ENCODE measurements at regions not wholly inside any gene's neighbourhood (a gene's known extent, or its start where the extent isn't known, plus 50 kb on each side); places are given as distances from the start of the nearest gene placed in this dataset.
"Not testable (repeated sequence)": the region's sequence is repeated elsewhere in the genome, so short reads cannot be mapped to it uniquely, and the experiment has no call there.

DNA sequence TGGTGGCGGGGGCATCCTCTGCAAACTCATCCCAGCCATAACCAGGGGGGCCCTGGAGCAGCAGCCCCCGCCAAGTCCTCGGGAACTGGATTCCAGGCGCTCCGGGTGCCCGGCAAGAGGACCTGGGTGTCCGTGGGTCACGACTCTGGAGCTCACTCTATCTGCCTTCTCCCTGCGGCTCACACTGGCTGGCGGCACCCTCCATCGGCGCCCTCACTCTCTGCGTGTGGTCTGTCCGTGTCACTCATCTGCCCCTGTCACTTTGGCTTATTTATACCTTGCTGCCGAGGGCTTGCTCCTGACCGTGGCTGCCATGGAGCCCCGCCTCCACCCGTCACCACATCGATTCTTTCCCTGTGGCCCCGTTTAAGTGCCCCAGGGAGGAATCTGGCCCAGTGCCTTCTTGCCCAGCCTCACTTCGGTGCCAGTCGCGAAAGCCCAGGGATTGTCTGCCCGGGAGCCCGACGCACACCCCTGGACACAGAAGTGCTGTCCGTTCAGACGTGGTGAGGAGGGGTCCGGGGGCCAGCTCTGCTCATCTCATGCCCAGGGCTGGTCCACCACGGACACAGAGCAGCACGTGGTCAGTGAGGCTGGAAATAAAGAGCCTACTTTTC, 115.7 kb upstream of the ZNF469 start:
- not testable (repeated sequence) for DNase-seq (ENCODE audit: low read depth)

DNA sequence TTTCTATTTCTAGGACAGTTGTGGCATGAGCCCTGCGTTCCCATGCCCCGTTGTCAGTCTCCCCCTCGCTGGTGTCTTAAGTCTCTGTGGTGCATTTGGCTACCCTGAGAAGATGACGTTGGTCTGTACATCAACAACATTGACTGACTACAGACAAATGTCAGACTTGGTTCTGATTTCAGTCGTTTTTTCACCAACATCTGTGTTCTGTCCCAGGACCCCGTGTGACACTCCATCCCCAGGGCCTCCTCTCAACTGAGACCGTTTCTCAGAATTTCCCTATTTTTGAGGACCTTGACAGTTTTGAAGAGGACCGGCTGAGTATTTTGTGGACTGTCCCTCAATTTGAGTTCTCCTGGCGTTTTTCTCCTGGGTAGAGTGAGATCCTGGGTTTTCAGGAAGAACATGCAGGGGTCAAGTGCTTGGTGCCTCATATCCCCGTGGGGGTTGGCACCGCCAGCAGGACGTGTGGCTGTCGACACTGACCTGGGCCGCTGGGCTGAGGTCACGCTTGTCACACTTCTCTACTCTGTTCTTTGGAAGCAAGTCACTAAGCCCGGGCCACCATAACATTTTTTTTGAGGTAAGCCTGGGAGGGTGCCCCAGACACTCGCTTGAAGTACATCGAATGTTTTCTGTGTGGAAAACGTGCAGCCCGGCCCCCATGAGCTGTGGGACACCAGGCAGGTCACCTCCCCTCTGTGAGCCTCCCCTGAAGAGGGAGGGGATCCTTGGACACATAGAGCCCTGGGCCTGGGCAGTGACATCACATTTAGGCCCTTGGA, 114.4 kb upstream of the ZNF469 start:
- not testable (repeated sequence) for DNase-seq (ENCODE audit: low read depth)

DNA sequence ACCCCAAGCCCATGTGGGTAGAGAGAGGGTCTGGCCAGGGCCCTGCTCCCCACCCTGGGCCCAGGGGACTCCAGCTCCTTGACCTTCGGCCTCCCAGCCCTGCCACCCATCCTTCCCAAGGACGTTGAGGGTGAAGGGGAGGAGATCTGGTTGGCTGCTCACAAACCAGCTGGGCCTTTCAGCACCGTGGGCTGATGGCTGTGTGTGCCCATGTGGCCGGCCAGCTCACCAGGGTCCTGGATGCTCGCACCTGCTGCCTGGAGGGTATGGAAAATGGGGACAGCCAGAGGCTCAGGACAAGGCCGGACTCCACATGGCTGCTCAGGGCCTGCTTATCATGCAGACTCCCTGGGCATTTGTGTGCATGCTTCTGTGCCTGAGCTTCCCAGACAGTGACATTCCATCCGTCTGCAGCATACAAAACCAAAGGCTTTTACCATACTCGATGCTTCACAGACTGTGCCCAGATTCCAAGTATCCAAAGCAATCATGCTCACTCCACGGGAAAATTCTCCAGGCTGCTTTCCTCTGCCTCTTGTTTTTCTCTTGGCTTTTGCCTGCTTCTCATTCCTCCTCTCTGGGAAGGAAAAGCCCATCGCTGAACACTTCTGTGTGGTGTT, 112.5 kb upstream of the ZNF469 start:
- DNase-seq (ENCODE audit: low read depth): not testable (repeated sequence)

DNA sequence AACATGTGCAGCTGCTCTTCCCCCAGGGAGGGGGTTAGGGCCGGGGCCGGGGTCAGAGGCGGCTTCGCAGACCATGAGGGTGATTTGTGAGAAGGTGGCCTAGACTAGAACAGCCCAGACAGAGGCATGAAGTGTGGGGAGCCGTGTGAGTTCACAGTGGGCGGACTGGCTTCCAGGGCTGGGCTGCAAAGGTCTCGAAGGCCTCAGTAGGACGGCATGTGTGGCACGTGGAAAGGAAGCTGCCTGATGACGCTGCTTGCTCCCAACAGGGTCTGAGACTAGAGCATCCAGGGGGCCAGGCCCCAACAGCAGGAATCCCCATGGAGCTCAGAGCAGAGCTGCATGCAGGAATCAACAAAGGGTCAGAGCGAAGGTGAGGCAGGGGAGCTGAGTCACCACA, 111.5 kb upstream of the ZNF469 start:
- not testable (repeated sequence) for DNase-seq (ENCODE audit: low read depth)

DNA sequence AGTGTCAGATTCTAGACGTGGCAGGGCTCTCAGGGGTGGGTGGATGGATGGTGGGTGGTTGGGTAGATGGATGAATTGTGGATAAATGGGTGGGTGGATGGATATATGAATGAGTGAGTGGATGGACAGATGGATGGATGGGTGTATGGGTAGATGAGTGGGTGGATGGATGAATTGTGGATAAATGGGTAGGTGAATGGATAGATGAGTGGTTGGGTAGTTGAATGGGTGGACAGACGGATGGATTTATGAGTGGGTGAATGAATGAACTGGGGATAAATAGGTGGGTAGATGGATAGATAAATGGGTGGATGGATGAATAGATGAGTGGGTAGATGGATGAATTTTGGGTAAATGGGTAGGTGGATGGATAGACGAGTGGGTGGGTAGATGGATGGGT, 111.0 kb upstream of the ZNF469 start:
- not testable (repeated sequence) for DNase-seq (ENCODE audit: low read depth)

DNA sequence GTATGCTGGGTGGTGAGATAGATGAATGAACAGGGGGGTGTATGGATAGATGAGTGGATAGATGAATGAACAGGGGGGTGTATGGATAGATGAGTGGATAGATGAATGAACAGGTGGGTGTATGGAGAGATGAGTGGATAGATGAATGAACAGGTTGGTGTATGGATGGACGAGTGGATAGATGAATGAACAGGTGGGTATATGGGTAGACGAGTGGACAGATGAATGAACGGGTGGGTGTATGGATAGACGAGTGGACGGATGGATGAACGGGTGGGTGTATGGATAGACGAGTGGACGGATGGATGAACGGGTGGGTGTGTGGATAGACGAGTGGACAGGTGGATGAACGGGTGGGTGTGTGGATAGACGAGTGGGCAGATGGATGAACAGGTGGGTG, 110.3 kb upstream of the ZNF469 start:
- not testable (repeated sequence) for DNase-seq (ENCODE audit: low read depth)

DNA sequence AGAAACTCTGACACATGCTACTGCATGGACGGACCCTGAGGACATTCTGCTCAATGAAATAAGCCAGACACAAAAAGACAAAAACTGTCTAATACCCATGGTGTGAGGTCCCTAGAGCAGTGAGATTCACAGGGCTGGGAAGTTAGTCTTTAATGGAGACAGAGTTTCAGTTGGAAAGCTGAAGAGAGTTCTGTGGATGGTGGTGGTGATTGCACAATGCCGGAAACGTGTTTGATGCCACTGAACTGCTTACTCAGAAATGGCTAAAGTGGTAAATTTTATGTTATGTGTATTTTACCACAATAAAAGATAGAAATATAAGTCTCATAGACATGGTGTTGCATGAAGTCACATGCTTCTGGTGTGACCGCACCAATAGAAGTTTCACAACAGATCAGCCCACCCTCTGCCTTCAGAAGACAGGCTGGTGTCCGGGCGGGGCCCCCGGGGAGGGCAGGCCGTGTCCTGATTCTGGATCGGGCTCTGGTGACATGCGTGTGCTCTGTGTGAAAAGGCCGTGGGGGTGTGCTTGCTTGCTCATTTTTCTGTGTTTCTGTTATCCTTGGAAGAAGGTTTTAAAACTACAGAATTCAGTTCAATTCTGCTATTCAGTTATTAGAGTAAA, 108.5 kb upstream of the ZNF469 start:
- DNase-seq (ENCODE audit: low read depth): not testable (repeated sequence)

DNA sequence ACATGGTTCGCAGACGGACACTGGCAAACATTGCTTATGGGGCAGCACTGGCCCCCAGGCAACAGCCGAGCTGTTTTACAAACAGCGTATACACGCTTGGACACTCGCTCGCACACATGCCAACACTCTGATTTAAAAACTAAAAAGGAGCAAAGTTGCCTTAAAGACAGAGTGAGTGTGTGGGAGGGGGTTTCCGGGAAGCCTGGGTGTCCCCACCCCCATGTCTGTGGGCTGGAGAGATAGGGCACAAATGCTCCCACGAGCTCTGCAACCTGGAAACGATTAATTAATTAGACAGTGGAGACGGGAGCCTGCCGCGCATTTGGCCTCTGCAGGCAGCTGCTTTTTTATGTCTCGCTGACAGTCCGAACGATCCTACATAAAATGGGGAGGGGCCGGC, 107.9 kb upstream of the ZNF469 start:
- DNase-seq (ENCODE audit: low read depth): no peak

DNA sequence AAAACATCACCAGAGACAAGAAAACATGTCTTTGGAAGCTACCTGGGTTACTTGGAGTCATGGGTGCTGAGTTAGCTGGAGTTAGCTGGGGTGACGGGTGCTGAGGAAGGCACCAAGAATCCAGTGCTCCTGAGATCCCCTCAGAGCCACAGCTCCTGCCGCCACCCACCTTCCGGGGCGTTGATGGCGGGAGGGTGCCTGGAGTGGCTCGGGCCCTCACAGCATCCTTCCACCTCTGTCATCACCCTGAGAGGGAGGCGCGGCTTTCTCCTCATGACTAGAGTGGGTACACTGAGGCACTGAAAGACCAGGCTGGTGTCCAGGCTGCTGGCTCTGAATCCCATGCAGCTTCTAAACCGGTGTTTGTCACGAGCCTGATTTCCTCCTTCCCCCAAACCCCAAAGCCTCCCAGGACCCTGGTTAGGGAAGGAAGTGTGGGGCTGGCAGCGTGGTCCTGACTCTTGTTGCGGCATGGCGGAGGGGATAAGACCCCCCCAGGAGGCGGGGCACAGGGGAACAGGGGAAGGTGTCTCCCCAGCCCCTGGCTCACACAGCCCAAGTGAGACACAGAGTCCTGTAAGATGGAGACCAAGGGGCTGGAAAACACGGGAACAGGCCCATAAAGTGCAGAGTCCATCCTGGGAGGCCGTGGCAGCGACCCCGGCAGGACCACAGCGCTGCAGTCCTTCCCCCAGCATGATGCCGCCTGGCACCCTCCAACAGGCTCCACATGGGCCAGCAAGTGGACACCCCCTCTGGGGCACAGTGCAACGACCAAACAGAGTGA, 107.2 kb upstream of the ZNF469 start:
- DNase-seq (ENCODE audit: low read depth): not testable (repeated sequence)

DNA sequence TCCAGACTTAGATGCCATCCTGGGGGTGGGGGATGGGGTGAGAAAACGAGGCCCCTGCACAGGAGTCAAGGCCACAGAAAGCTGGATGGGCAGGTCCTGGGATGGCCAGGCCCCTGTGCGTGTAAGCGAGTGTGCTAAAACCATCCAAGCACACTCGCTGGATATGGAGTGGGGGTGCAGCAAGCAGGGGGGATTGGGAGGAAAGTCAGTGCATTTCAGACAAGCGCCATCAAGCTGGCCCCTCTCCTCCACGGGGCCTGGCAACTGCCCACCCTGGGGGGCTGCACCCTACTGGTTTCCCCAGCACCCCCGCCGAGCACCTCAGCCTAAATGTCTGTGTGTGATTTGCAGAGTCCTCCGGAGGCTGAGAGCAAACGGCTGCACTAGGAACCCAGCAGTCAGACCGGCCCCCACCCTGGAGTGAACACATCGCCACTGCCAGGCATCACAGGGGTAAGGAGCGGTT, 106.6 kb upstream of the ZNF469 start:
- not testable (repeated sequence) for DNase-seq (ENCODE audit: low read depth)

DNA sequence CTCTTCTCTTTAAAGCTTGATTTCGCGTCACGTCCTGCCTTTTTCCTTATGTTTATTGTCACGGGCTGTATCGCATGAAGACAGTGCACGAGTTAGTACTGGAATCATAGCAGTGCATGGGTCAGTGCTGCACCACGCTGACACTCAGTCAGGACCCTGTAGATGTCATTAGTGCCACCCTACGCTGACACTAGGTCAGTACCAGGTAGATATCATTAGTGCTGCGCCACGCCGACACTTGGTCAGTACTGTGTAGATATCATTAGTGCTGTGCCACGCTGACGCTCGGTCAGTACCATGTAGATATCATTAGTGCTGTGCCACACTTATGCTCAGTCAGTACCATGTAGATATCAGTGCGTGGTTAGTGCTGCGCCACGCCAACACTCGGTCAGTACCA, 106.2 kb upstream of the ZNF469 start:
- no peak for DNase-seq (ENCODE audit: low read depth)

DNA sequence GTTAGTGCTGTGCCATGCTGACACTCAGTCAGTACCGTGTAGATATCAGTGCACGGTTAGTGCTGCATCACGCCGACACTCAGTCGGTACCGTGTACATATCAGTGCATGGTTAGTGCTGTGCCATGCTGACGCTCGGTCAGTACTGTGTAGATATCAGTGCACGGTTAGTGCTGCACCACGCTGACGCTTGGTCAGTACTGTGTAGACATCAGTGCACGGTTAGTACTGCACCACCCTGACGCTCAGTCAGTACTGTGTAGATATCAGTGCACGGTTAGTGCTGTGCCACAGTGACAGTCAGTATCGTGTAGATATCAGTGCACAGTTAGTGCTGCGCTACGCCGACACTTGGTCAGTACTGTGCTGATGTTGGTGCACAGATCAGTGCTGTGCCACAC, 102.8 kb upstream of the ZNF469 start:
- no peak for DNase-seq (ENCODE audit: low read depth)

DNA sequence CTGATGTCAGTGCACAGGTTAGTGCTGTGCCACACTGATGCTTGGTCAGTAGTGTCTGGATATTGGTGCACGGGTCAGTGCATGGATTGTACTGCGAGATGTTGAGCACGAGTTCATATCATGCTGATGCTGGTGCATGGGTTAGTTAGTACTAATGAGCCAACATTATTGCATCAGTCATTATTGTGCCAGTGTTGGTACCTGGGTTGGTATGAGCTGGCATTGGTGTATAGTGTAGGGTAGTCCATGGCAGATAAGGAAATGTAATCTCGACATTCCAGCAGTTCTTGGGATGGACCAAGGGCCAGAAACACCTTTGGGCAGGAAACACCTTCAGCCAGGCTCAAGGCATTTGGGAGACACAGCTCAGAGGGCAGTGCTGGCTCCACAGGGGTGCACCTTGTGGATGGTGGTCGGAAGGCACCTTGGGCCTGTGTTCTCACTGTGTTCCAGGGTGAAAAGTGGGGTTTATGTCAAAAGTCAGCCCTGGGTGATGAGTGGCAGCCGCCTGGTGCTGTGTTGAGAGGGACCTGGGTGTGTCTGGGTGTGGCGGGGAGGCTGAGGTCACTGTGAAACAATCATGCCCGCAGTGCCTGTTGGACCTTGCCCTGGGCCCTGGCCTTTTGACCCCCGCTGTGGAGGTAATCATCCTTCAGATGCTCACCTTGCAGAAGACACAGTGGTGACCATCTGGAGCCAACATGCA, 100.7 kb upstream of the ZNF469 start:
- no peak for DNase-seq (ENCODE audit: low read depth)

DNA sequence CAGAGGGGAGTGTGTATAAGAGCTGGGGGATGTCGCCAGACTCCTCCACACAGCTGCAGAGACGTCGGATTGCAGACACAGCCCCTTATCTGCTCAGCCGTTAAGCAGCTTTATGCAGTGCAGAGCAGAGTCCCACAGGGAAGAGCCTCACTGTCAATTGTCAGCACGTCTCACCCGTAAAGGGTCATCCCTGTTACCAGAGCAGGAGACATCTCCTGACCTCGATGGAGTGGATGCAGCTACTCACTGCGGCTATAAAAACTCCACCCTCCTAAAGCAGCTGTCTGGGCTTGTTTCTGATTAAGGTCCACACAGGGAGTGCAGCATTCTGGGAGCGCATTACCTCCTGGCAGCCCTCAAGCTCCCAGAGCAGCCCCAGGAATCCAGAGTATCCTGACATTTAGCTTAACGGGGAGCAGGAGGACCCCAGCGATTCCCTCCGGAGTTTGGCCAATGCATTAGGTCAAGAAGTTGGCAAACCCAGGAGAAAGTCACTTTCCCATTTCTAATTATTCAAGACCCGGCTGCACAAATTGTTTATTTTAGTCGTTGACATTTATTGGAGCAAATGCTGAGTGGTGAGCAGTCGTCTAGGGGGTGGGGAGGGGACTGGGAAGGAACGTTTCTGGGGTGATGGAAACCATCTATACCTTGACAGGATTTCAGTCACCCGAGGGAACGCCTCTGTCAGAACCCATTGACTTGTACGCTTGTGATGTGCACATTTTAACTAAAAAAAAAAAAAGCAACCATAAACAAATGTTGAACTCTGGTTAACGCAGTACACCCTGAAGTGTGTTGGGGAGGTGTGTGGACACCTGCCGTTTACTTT, 100.0 kb upstream of the ZNF469 start:
- no peak for DNase-seq (ENCODE audit: low read depth)

DNA sequence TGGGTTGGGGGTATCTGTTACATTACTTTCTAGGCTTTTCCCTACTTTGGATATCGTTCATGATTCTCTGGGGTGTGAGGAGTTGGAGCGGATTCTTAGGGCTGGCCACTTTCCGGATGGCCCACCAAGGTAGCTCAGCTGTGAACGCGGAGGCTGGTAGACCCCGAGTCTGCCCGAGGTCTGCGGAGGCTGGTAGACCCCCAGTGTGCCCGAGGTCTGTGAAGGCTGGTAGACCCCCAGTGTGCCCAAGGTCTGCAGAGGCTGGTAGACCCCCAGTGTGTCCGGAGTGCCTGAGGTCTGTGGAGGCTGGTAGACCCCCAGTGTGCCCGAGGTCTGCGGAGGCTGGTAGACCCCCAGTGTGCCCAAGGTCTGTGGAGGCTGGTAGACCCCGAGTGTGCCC, 99.2 kb upstream of the ZNF469 start:
- no peak for DNase-seq (ENCODE audit: low read depth)

DNA sequence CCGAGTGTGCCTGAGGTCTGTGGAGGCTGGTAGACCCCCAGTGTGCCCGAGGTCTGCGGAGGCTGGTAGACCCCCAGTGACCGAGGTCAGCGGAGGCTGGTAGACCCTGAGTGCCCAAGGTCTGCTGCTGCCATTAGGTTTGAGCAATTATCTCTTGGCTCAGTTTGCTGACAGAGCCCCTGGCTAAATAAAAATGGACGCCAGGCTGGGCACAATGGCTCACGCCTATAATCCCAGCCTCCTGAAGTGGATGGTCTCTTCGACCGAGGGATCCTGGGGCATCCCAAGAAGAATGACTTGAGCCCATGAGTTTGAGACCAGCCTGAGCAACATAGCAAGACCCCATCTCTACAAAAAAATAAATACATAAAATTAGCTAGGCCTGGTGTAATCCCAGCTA, 98.7 kb upstream of the ZNF469 start:
- no peak for DNase-seq (ENCODE audit: low read depth)

DNA sequence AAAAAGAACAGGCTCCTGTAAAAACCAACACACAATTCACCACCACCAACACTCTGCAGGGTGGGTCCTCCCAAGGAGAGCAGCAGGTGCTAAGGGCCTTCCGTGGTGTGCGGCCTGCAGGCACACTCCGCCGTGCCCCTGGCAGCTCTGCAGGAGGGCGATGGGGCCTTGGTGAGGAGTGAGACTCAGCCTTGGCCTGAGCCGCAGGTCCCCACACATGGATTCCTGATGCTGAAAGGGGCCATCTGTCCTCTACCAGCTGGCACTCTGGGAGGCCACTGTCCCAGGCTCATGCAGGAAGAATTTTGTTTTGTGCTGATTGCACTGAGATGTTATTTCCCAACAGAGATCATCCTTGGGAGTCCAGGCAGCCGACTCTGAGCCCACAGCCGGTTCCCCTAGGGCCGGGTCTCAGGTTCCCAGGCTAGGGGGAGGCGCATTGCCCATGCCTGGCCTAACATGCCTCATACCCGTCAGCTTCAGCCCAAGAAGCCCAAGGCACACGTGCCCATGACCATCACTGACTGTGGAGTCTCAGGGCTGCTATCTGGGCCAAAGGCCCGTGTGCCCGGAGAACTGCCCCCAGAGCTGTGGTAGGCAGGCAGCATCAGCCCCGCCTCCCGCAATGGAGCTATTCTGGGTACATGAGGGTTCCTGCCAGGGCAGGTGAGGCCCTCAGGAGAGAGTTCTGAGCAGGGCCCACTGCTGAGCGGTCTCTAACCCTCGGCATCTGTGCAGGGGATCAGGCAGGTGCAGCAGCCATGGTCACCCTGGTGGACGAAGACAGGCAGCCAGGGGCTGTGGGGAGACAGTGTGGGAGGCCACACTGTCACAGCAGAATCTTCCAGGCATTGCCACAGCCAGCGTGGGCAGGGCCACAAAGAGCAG, 97.9 kb upstream of the ZNF469 start:
- DNase-seq (ENCODE audit: low read depth): no peak

DNA sequence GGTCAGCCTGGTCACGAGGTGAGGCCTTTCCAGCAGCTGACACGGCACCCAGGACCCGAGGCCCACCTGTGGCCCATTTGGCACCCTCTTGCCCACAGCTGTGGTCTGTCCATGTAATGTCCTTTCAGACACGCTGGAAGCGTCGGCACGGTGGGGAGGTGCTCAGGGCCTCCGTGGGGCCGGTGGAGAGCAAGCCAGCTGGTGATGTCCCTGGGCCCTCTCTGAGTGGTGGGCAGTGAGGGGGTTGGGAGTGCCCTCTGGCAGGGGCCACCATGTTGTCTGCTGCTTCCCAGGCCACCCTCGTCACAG, 97.3 kb upstream of the ZNF469 start:
- DNase-seq (ENCODE audit: low read depth): no peak

DNA sequence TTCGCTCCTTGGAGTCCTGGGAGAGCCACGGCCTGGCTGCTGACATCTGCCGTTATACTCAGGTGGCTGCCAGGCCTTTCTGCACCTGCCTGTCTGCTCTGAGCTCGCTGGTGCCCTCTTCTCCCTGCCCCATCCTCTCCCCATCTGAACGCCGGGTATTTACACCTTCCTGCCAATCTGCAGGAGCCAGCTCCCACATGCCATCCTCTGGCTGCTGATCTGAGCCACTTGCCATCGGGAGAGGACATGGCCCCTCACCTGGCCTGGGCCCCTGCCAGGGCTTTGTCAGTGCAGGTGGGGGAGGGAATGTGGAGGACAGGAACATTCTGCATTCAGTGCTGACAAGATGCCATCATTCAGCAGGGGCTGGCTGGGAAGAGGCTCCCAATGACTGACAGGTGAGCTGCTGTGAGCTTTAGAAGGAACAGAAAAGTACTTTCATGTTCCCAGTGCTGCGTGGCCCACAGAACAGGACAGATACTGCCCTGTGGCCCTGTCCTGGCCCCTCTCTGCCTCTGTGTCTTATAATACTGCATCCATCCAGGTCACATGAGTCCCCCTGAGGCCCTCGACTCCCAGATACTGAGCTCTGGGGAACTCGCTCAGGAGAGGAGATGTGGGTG, 96.3 kb upstream of the ZNF469 start:
- DNase-seq (ENCODE audit: low read depth): no peak

Measured in fibroblast of the conjunctiva (primary cell).